ENCODE measurements at regions not wholly inside any gene's neighbourhood (a gene's known extent, or its start where the extent isn't known, plus 50 kb on each side); places are given as distances from the start of the nearest gene placed in this dataset.
A peak's percentile ranks its signal among the peaks of the same experiment; 100 is the strongest.
"Not testable (repeated sequence)": the region's sequence is repeated elsewhere in the genome, so short reads cannot be mapped to it uniquely, and the experiment has no call there.

GRCh38 chr16:14015948-14016347 is 55.2 kb upstream of the MRTFB start:
- WGBS, 5 donors: 41 to 53% (median 48%) methylated on average over 2 of the region's 2 CpGs
- peak in 1 of 2 donors; percentile 30 for DNase-seq

GRCh38 chr16:14016362-14016761 is 54.8 kb upstream of the MRTFB start:
- 89 to 95% (median 91%) methylated on average over 15 of the region's 15 CpGs for WGBS, 5 donors
- H3K36me3 ChIP-seq: not testable (repeated sequence)

More at GRCh38 chr16:14015948-14016347, 55.2 kb upstream of the MRTFB start:
- intact Hi-C loops (cut with DNase I; ENCODE audit: low total_unique reads): no loop called here
- no peaks in the 10 kb centered on the region for H3K9me3 ChIP-seq
- peaks cover 10 to 40% (median 37%) of the 10 kb centered on the region in 4 donors for H3K4me1 ChIP-seq
- TF ChIP-seq CTCF (IDR thresholded peaks at IDR 0.05) (no peak), POLR2AphosphoS5 (IDR thresholded peaks at IDR 0.05) (peak in 2 of 3 donors; percentile 27 to 55), EP300 (IDR thresholded peaks at IDR 0.05) (no peak), POLR2A (IDR thresholded peaks at IDR 0.05) (no peak)
- H3K36me3 ChIP-seq: no peaks in the 10 kb centered on the region
- H3K27me3 ChIP-seq: no peaks in the 10 kb centered on the region
- H3K4me3 ChIP-seq: peak overlapping the region in 2 of 4 donors; percentile 0 to 15
- peak overlapping the region; percentile 23 to 83 (median 65) for H3K27ac ChIP-seq

GRCh38 chr16:14017886-14018285 is 53.2 kb upstream of the MRTFB start:
- Histone ChIP-seq H3K36me3 (no peaks in the 10 kb centered on the region), H3K4me1 (peaks cover 9 to 35% (median 28%) of the 10 kb centered on the region in 4 donors), H3K27ac (no peak overlapping the region), H3K27me3 (no peaks in the 10 kb centered on the region), H3K9me3 (no peaks in the 10 kb centered on the region), H3K4me3 (no peak overlapping the region)
- no peak for DNase-seq
- intact Hi-C loops (cut with DNase I; ENCODE audit: low total_unique reads): no loop called here
- TF ChIP-seq POLR2AphosphoS5 (IDR thresholded peaks at IDR 0.05) (no peak), CTCF (IDR thresholded peaks at IDR 0.05) (no peak), POLR2A (IDR thresholded peaks at IDR 0.05) (no peak), EP300 (IDR thresholded peaks at IDR 0.05) (no peak)
- 71 to 88% (median 79%) methylated on average over 2 of the region's 2 CpGs for WGBS, 5 donors

More at GRCh38 chr16:14016362-14016761, 54.8 kb upstream of the MRTFB start:
- H3K27ac ChIP-seq: peak overlapping the region in 2 of 5 donors; percentile 77 to 83
- DNase-seq; H3K27me3 ChIP-seq; H3K9me3 ChIP-seq; intact Hi-C loops (cut with DNase I; ENCODE audit: low total_unique reads); H3K4me3 ChIP-seq: not testable (repeated sequence)
- H3K4me1 ChIP-seq: peaks cover 10 to 40% (median 37%) of the 10 kb centered on the region in 4 donors

- no peak overlapping the region for H3K4me3 ChIP-seq
- peaks cover 0 to 28% (median 20%) of the 10 kb centered on the region in 4 donors for H3K4me1 ChIP-seq
- no peak for DNase-seq
- no peaks in the 10 kb centered on the region for H3K27me3 ChIP-seq
- no peak overlapping the region for H3K27ac ChIP-seq
- intact Hi-C loops (cut with DNase I; ENCODE audit: low total_unique reads): no loop called here
- H3K36me3 ChIP-seq: no peaks in the 10 kb centered on the region
- WGBS, 5 donors: 81 to 88% (median 84%) methylated on average over 4 of the region's 4 CpGs
- H3K9me3 ChIP-seq: no peaks in the 10 kb centered on the region
- no peak for TF ChIP-seq EP300 (IDR thresholded peaks at IDR 0.05)
- no peak for TF ChIP-seq POLR2AphosphoS5 (IDR thresholded peaks at IDR 0.05)
- no peak for TF ChIP-seq POLR2A (IDR thresholded peaks at IDR 0.05)
- no peak for TF ChIP-seq CTCF (IDR thresholded peaks at IDR 0.05)
Observed at GRCh38 chr16:14018851-14019250, 52.3 kb upstream of the MRTFB start.

- Histone ChIP-seq H3K9me3 (no peaks in the 10 kb centered on the region), H3K4me3 (no peak overlapping the region), H3K27ac (no peak overlapping the region), H3K36me3 (no peaks in the 10 kb centered on the region), H3K4me1 (peaks cover 0 to 24% (median 7%) of the 10 kb centered on the region in 4 donors), H3K27me3 (no peaks in the 10 kb centered on the region)
- intact Hi-C loops (cut with DNase I; ENCODE audit: low total_unique reads): no loop called here
- TF ChIP-seq POLR2AphosphoS5 (IDR thresholded peaks at IDR 0.05): no peak
- no peak for TF ChIP-seq EP300 (IDR thresholded peaks at IDR 0.05)
- no peak for TF ChIP-seq CTCF (IDR thresholded peaks at IDR 0.05)
- no peak for TF ChIP-seq POLR2A (IDR thresholded peaks at IDR 0.05)
- WGBS, 5 donors: 43 to 76% (median 57%) methylated on average over 2 of the region's 2 CpGs
- no peak for DNase-seq
Observed at GRCh38 chr16:14020141-14020540, 51.0 kb upstream of the MRTFB start.
